ENCODE measurements at regions not wholly inside any gene's neighbourhood (a gene's known extent, or its start where the extent isn't known, plus 50 kb on each side); places are given as distances from the start of the nearest gene placed in this dataset.

- no peak for TF ChIP-seq POLR2A (IDR thresholded peaks at IDR 0.05)
- TF ChIP-seq, protein P1, sequence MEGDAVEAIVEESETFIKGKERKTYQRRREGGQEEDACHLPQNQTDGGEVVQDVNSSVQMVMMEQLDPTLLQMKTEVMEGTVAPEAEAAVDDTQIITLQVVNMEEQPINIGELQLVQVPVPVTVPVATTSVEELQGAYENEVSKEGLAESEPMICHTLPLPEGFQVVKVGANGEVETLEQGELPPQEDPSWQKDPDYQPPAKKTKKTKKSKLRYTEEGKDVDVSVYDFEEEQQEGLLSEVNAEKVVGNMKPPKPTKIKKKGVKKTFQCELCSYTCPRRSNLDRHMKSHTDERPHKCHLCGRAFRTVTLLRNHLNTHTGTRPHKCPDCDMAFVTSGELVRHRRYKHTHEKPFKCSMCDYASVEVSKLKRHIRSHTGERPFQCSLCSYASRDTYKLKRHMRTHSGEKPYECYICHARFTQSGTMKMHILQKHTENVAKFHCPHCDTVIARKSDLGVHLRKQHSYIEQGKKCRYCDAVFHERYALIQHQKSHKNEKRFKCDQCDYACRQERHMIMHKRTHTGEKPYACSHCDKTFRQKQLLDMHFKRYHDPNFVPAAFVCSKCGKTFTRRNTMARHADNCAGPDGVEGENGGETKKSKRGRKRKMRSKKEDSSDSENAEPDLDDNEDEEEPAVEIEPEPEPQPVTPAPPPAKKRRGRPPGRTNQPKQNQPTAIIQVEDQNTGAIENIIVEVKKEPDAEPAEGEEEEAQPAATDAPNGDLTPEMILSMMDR (IDR thresholded peaks at IDR 0.05), result no peak
These were observed 84.6 kb upstream of the LRRC55 start for GRCh38 chr11:57097149-57097548.
